ENCODE measurements at regions not wholly inside any gene's neighbourhood (a gene's known extent, or its start where the extent isn't known, plus 50 kb on each side); places are given as distances from the start of the nearest gene placed in this dataset.

- TF ChIP-seq CTCF (IDR thresholded peaks at IDR 0.05) = no peak
- no peaks in the 10 kb centered on the region for H3K27me3 Mint-ChIP-seq
- H3K4me1 ChIP-seq (ENCODE audit: insufficient read depth, low read length) = no peaks in the 10 kb centered on the region
- no peaks in the 10 kb centered on the region for H3K36me3 ChIP-seq (ENCODE audit: insufficient read depth, low read length)
- intact Hi-C loops (cut with DNase I, micrococcal nuclease) = no loop called here
- H3K27ac ChIP-seq (ENCODE audit: low read depth in 1 of 2, low read length in 2 of 2) = no peak overlapping the region
- ATAC-seq (ENCODE audit: poor library complexity) = no peak
- CTCF ChIA-PET = no interaction called here
- H3K4me3 ChIP-seq (ENCODE audit: low read length) = no peak overlapping the region
- no peaks in the 10 kb centered on the region for H3K36me3 Mint-ChIP-seq (ENCODE audit: low read depth)
- no peak overlapping the region for H3K4me3 Mint-ChIP-seq
- DNase-seq = no peak
- no peaks in the 10 kb centered on the region for H3K4me1 Mint-ChIP-seq (ENCODE audit: low read depth)
- no peaks in the 10 kb centered on the region for H3K27me3 ChIP-seq (ENCODE audit: control insufficient read depth in 1 of 2, insufficient read depth in 2 of 2, low read length in 2 of 2)
- no peak overlapping the region for H3K27ac Mint-ChIP-seq
- POLR2A ChIA-PET = no interaction called here
- peaks cover 13% of the 10 kb centered on the region for H3K9me3 Mint-ChIP-seq
- peaks cover 6 to 14% of the 10 kb centered on the region in 2 experiments for H3K9me3 ChIP-seq (ENCODE audit: control insufficient read depth in 1 of 2, insufficient read depth in 1 of 2, low read length in 2 of 2)
Measured at GRCh38 chr1:219347376-219347775, 173.7 kb downstream of the LYPLAL1 start.

GRCh38 chr1:219345953-219346352 lies 172.3 kb downstream of the LYPLAL1 start:
- no peaks in the 10 kb centered on the region for H3K4me1 ChIP-seq (ENCODE audit: insufficient read depth, low read length)
- H3K27me3 ChIP-seq (ENCODE audit: control insufficient read depth in 1 of 2, insufficient read depth in 2 of 2, low read length in 2 of 2) = no peaks in the 10 kb centered on the region
- POLR2A ChIA-PET = no interaction called here
- no peaks in the 10 kb centered on the region for H3K4me1 Mint-ChIP-seq (ENCODE audit: low read depth)
- H3K9me3 Mint-ChIP-seq = peaks cover 13% of the 10 kb centered on the region
- H3K27me3 Mint-ChIP-seq = no peaks in the 10 kb centered on the region
- no peak for TF ChIP-seq CTCF (IDR thresholded peaks at IDR 0.05)
- no peaks in the 10 kb centered on the region for H3K36me3 Mint-ChIP-seq (ENCODE audit: low read depth)
- no peak overlapping the region for H3K27ac Mint-ChIP-seq
- H3K9me3 ChIP-seq (ENCODE audit: control insufficient read depth in 1 of 2, insufficient read depth in 1 of 2, low read length in 2 of 2) = peaks cover 3 to 14% of the 10 kb centered on the region in 2 experiments
- H3K4me3 ChIP-seq (ENCODE audit: low read length) = no peak overlapping the region
- DNase-seq = no peak
- no peak overlapping the region for H3K4me3 Mint-ChIP-seq
- H3K27ac ChIP-seq (ENCODE audit: low read depth in 1 of 2, low read length in 2 of 2) = no peak overlapping the region
- intact Hi-C loops (cut with DNase I, micrococcal nuclease) = no loop called here
- CTCF ChIA-PET = no interaction called here
- ATAC-seq (ENCODE audit: poor library complexity) = no peak
- no peaks in the 10 kb centered on the region for H3K36me3 ChIP-seq (ENCODE audit: insufficient read depth, low read length)

DNA sequence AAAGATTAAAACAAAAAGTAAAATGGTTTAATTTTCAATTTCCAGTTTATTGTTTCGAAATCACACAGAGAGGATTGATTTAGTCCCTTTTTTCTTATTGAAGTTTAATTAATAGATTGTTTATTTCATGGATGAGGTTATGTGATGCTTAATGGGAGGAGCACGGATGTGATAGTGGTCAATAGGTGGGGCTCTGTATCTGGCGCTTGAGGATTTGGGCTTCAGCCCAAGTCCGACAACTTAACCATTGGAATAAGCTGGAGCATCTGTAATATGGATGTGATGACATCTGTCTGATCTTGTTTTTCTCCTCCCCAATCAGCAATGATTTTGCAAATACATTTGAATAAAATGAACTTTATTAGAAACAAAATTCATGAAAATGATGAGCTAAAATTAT lies 169.2 kb downstream of the LYPLAL1 start:
- ChIA-PET CTCF (no interaction called here), POLR2A (no interaction called here)
- no peak overlapping the region for H3K4me3 ChIP-seq (ENCODE audit: low read length)
- peaks cover 0 to 14% of the 10 kb centered on the region in 2 experiments for H3K9me3 ChIP-seq (ENCODE audit: control insufficient read depth in 1 of 2, insufficient read depth in 1 of 2, low read length in 2 of 2)
- no peaks in the 10 kb centered on the region for H3K36me3 ChIP-seq (ENCODE audit: insufficient read depth, low read length)
- no peak overlapping the region for H3K27ac ChIP-seq (ENCODE audit: low read depth in 1 of 2, low read length in 2 of 2)
- H3K4me1 ChIP-seq (ENCODE audit: insufficient read depth, low read length) = no peaks in the 10 kb centered on the region
- Mint-ChIP-seq H3K4me1 (ENCODE audit: low read depth) (no peaks in the 10 kb centered on the region), H3K27me3 (no peaks in the 10 kb centered on the region), H3K36me3 (ENCODE audit: low read depth) (no peaks in the 10 kb centered on the region), H3K27ac (no peak overlapping the region), H3K9me3 (peaks cover 13% of the 10 kb centered on the region), H3K4me3 (no peak overlapping the region)
- DNase-seq = no peak
- H3K27me3 ChIP-seq (ENCODE audit: control insufficient read depth in 1 of 2, insufficient read depth in 2 of 2, low read length in 2 of 2) = no peaks in the 10 kb centered on the region
- ATAC-seq (ENCODE audit: poor library complexity) = no peak
- TF ChIP-seq CTCF (IDR thresholded peaks at IDR 0.05) = no peak
- intact Hi-C loops (cut with DNase I, micrococcal nuclease) = no loop called here
